ENCODE measurements at regions not wholly inside any gene's neighbourhood (a gene's known extent, or its start where the extent isn't known, plus 50 kb on each side); places are given as distances from the start of the nearest gene placed in this dataset.
A peak's percentile ranks its signal among the peaks of the same experiment; 100 is the strongest.

DNA sequence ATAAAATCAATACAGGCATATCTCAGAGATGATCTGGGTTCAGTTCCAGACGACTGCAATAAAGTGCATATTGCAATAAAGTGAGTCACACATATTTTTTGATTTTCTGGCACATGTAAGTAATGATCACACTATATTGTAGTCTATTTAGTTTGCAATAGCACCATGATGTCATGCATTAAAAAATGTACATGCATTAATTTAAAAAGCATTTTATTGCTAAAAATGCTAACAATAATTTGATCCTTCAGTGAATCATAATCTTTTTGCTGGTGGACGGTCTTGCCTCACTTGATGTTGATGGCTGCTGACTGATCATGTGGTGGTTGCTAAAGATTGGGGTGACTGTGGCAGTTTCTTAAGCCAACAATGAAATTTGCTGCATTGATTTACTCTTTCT, 511.1 kb downstream of the OTOL1 start:
- no peak for DNase-seq (ENCODE audit: low spot score)

DNA sequence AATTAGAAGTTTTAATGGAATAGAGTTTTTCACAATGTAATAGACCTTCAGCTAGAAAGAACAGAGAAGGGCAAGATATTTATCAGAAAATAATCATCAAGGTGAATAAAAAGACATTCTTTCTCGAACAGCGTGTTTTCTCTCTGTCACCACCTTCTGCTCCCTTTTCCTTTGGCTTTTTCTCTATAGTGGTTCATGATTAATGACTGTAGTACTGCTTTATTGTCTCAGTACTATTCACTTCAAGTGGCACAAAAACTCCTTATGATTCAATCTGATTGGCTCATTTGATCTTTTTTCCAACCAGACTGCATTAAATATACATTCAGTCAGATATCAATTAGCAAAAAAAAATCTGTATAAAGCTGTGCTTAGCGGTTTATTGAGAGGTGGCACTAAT, 516.0 kb downstream of the OTOL1 start:
- DNase-seq (ENCODE audit: low spot score), result no peak

DNA sequence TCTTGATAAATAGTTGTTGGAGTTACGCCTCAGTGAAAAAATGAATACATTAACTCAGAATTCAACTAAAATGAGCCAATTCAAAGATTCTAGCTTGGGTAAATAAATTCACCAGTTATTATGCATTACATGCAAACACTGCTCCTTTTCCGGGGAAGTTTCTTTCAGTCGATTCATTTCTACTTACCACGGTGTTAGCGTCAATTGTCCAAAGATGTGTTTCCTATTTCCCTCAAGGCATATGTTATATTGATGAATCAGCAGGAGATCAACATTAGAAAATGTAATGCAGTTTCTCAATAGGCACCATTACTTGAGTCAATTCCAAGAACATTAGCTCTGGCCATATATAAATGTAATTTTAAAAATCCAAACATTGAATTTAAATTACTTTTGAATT, 517.7 kb downstream of the OTOL1 start:
- no peak for DNase-seq (ENCODE audit: low spot score)

DNA sequence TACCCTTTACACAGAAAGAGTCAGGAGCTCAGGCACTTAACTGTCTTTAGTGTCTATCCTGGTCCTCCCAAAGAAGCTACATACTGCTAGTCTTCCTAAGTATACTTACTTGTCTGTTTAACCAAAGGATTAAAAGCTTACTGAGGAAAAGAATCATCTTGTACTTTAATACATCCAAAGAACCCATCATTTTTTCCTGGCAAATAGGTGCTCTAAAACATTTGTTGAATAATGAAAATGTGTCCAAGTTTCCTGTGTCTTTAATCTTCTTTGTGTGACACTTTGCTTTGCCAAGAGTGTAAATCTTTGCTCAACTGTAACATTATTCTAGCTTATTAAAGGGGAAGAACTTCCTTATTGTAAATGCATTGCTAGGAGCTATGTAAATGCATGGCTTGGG, 519.2 kb downstream of the OTOL1 start:
- DNase-seq (ENCODE audit: low spot score), result no peak

DNA sequence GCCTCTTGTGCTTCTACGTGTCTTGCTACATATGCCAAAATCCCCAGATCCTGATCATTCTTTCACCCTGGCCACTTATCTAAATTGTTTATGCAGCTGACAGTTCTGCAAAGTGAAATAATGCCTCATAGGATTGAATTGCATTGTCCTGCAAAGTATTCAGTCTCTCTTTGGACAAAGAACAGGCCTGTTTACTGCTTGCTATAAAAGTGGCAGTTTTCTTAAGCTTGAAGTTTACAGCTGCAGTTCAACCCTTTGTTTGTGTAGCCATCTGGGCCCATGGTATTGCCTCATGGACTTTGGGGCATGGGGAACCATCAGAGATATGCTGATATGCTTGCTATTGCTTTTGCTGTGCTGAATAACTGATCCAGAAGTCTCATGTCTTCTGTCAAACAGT, 523.2 kb downstream of the OTOL1 start:
- no peak for DNase-seq (ENCODE audit: low spot score)

DNA sequence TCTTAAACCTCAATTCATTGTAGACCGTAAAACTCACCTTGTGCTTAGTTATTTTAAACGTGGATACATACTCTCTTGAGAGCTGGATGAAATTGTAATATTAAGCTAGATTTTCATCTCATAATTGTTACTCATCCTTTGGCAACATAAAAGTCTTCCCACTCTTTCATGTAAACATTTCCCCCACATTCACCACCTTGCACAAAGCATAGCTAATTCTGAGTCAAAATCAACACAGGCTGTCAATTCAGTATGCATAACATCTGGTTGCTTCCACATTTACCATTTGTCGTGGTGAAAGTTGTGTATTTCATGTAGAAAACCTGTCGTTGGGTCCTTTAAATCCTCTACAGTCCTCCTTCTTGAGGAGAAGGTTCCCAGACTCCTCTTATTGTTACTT, 524.6 kb downstream of the OTOL1 start:
- no peak for DNase-seq (ENCODE audit: low spot score)

DNA sequence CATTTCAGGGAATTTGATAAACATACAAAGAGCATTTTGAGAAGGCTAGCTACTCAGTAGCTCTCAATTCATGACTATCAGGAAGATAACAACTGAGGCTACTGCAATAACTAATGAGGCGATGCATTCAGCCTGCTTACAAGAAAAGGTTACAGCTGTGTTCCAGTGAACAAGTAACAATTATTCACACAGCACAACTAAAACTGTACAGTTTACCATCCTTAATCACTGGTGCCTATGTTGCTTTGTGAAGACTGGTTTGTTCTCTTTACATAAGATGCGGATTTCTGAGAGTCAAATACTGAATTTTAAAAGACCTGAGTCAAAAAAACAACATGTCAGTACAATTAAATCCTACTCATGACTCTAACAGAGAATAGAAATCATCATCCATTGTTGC, 526.3 kb downstream of the OTOL1 start:
- DNase-seq (ENCODE audit: low spot score), result no peak

DNA sequence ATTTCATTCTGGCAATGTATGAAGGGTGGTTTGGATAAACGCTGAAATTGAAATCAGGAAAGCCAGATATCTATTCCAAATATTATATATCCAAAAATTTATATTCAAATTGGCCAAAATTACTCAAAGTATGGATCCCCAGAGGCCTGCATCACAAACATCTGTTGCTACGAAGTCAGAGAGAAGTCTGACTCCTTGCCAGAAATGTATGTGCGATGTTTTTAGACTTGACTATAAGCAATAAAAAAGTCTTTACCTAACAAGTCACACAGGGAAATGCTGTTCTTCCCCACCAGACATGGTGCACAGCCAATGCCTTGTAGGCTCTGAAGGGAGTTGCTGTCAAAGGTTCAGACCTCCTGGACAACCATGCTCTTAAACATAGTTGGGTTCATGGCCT, 533.1 kb downstream of the OTOL1 start:
- no peak for DNase-seq (ENCODE audit: low spot score)

DNA sequence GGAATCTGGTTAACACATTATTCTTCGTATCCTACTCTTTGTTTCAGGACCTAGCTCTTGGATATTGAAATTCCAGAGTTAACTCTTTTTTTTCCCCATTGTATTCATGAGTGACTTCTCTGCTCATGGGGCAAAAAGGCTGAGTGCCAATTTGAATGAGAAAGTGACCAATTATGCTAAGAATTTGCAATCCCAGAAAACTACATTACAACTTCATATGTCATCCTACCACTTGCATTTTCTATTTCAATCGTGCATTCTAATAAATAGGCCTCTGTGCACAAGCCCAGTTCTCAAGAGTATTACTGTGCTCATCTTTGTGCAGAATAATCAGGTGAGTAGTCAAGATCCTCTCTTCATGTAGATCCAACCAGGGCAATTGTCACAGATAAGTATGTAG, 537.8 kb downstream of the OTOL1 start:
- DNase-seq (ENCODE audit: low spot score), result peak; percentile 38

DNA sequence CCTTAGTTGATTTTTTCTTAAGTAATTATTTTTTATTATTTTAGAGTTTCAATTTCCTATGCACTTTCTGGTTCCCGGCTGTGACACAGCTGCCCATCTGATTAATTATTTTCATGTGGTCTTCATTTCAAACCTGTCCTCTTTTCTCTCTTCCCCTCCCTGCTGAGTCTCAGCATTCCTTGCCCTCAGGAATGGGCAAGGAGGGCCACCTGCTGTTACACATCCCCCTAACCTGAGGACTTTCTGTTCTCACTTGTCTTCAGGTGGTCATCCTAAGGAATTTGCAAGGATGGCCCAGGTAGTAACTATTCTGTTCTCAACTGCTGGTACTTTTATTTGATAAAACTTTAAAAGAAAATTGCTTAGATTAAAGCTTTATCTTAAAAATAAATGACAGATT, 545.0 kb downstream of the OTOL1 start:
- DNase-seq (ENCODE audit: low spot score), result no peak

DNA sequence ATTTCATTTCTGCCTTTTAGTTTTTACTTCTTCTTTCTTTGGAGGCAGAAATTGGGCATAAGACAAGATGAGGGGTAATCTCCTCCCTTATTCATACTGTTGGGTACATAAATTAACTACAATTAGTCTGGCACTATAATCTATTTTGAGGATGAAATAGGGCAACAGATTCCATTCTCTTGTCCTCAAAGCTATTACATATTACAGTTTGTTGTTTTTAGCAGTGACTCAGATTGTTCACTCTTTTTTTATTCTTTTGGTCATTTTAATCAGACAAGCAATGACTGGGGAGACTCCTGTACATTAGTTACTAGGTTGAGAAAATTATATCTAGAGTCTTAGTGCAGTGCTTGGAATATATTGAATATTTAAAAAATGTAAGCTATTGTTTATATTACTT, 556.0 kb downstream of the OTOL1 start:
- no peak for DNase-seq (ENCODE audit: low spot score)

DNA sequence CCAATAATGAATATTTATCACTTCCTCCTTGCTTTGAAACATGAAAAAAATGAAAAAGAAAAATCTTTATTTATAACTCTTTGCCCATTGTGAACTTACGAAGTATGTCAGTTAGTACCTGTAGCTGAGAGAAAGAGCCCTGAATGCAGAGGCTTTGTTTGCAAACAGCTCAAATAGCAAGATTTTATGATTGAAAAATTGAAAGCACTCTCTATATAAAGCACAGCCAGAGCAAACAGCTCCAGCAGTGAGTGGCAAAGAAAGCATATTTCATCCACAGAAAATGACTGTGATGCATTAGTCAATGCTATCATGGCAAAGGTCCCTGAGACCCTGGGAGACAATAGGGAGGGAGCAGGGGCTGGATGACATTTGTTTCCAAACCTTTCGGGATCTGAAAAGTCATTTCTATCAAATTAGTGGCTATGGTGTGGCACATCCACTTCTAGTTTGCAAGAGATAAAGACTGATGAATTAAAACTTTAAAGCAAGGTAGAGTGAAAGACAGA, 576.1 kb downstream of the OTOL1 start:
- no peak for DNase-seq (ENCODE audit: low spot score)

DNA sequence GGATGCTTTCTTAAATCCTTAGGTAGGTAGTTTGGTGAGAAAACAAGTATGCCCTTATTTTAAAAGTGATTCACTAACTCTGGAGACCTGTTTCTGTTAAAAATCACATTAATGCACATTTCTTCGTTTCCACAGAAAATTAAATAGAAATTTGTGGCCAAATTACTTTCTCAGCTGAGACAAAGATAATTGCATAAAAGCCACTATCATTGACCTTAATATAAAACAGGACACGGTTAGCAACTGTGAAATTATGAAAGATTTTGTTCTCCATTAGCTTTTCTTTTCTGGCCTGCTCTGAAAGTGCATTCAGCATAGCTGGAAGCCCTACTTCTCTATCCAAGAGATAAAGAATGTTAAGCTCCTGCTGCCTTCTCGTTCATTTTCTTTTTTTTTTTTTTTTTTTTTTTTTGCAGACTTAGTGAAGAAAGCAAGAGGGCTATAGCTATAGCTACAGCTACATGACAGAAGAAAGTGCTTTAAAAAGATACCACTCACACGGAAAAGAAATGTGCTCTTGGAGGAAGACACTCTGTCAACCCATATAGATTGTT, 576.9 kb downstream of the OTOL1 start:
- DNase-seq (ENCODE audit: low spot score), result no peak

DNA sequence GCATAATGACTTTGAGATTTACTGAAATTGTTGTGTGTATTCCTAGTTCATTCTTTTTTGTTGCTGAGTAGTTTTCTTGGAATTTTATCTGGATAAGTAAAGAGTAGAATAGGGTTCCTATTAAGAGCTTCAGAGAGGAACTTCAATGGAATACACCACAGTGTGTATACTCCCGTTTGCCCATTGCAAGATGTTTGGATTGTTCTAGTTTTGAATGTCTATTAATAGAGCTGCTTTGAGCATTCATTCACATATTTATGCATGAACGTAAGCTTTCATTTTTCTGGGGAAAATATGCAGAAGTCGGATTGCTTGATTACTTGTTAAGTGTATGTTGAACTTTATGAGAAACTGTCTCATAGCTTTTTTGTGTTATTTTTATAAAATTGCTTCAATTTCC, 580.5 kb downstream of the OTOL1 start:
- DNase-seq (ENCODE audit: low spot score), result no peak

DNA sequence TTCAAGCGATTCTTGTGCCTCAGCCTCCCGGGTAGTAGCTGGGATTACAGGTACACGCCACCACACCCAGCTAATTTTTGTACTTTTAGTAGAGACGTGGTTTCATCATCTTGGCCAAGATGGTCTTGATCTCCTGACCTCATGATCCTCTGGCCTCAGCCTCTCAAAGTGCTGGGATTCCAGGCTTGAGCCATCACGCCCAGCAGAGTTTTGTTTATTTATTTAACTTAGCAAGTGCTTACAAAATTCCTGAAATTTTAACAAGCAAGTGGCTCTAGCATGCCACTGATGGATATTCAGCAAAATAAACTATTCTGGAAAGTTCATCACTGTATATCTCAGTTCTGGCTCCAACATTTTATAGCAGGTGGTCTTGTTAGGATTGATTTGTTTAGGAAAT, 585.9 kb downstream of the OTOL1 start:
- DNase-seq (ENCODE audit: low spot score), result no peak

DNA sequence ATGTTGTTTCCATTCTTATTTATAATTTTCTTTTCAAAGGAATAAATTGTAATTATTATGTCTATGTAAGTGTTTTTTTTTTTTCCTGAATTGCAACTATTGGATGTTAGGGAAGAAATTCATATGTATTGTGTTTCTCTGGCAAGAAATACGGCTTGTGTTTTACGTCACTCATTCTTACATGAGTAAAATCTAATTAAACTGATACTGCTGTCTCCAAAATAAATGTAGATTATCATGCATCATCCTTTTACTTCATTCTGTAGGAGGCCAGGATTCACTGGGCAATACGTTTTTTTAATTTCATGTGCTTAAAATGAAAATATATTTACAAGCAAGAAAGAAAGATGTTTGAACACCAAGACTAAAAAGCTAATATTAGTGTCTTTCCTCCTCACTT, 590.8 kb downstream of the OTOL1 start:
- no peak for DNase-seq (ENCODE audit: low spot score)

DNA sequence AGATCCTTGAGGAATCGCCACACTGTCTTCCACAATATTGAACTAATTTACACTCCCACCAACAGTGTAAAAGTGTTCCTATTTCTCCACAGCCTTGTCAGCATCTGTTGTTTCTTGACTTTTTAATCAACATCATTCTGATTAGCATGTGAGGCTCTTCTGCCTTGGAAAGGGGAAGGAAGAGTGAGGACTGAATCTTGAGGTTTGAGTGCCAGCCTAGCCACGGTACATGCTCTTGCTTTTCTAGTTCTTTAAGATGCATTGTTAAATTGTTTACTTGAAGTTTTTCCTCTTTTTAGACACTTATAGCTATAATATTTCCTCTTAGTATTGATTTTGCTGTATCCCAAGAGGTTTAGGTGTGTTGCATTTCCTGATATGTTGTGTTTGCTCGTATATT, 596.1 kb downstream of the OTOL1 start:
- DNase-seq (ENCODE audit: low spot score), result no peak

DNA sequence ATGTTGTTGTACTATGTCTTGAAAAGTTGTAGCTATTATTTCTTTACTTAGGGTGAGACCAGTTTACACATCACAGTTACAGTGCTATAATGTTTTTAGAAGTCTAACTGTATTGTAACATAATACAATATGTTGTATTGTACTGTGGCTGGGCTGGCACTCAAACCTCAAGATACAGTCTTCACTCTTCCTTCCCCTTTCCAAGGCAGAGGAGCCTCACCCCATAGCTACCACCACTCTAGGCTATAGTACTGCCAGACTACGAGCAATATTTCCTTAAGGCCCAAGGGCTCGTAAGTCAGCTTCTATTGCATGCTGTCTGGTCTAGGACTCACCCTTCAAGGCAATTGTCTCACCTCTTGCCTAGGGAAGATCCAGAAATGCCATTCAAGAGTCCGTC, 597.7 kb downstream of the OTOL1 start:
- no peak for DNase-seq (ENCODE audit: low spot score)

DNA sequence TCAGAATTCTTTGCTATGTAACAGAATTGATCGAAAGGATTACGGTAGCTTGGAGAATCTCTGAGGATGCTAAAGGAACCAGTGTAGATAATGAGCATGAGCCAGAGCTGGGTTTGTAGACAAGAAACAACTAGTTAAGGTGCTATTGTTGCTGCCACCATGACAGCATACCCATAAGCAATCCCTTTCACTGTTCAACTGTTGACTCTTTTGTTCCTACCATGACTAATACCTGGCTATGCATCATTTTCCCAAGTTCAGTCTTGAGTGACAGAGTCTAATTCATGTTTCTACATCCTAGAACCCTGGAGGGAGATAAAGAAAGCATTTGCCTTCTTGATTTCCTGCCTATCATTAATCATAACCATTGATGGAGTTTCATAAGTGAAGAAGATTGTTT, 600.3 kb downstream of the OTOL1 start:
- DNase-seq (ENCODE audit: low spot score), result no peak

DNA sequence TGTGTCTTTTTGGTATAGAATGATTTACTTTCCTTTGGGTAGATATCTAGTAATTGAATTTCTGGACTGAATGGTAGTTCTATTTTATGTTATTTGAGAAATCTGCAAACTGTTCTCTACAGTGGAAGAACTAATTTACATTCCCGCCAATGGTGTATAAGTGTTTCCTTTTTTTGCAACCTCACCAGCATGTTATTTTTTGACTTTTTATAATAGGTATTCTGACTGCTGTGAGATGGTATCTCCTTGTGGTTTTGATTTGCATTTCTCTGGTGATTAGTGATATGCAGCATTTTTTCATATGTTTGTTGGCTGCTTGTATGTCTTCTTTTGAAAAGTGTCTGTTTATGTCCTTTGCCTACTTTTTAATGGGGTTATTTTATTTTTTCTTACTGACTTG, 607.2 kb downstream of the OTOL1 start:
- DNase-seq (ENCODE audit: low spot score), result no peak

DNA sequence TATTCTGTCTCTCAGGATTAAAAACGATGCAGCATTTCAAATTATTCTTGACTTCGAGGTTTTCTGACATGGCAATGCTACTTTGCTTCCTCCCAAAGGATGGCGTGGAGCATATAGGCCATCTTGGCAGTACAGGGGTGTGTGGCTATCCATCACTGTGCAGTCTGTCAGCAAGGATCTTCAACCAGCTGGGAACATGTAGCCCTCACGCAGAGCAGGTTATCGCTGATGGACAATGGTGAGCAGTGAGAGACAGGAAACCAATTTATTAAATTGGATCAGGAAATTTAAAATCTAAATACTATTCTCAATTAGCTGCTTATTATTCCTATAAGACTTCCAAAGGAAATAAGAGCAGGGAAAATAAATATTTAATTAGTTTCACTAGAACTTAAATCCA, 615.3 kb downstream of the OTOL1 start:
- no peak for DNase-seq (ENCODE audit: low spot score)

DNA sequence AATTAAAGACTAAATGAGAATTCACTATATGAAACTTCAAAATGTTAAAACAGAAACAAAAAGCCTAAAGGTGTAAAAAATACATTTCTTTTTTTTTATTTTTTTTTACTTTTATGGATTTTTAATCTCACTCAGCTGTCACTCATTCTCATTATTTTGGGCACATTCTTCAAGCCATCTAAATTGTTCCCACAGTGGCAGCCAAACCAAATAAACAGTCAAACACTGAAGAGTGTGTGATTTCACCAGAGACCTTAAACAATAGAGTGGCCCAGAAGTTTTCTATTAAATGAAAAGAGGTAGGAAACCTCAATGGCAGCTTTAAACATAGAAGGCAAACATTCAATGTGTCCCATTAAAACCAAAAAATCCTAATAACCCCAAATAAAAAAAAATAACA, 616.1 kb downstream of the OTOL1 start:
- DNase-seq (ENCODE audit: low spot score), result no peak

DNA sequence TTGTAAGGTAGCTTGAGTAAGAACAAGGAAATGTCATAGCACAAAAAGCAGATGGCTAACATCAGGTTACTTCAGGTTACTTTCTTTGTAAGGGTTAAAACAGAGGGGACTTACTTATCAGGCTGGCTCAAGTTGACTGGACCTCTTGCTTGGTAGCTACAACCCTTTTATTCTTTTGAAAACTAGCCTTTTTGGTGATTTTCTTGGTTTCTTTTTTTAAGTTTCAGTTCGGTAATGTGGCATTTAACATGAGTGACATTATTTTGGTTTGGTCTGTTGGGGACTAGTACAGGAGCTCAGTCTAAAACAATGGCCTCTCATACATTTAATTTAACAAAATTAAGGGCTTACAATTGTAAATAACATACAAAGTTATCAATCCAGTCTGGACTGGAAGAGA, 621.4 kb downstream of the OTOL1 start:
- DNase-seq (ENCODE audit: low spot score), result no peak

DNA sequence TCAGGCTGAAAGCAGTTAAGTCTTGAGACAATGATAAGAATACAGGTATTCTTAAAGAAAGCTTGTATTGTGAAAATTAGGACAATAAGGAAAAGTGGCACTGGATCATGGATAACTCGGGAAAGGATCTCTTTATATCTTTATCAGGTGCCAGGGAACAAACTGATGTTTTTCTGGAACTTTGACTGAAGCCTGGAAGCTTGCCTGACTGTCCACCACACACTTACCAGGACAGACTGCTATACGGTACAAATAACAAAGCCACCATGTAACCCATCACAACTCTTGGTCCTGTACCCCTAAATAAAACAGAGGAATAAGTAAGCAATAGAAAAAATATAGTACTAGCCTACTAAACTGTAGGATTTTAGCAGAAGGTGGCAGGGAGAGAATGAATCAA, 623.0 kb downstream of the OTOL1 start:
- DNase-seq (ENCODE audit: low spot score), result no peak

DNA sequence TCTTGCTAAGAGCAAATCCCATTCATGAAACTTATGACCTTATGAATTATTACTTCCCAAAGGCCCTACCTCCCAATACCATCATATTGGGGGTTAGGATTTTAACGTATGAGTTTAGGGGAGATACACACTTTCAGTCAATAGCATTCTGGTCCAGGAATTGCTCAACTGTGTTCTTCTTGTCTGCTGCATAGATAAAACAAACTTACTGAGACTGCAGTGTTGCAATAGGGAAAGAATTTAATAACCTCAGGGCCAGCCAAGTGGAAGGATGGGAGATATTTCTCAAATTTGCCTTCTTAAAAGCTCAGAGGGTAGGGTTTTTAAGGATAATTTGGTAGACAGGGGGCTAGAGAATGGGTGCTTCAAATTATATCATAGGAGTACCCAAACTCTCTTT, 625.8 kb downstream of the OTOL1 start:
- no peak for DNase-seq (ENCODE audit: low spot score)
